Esophagus squamous epithelium (tissue), 5 donors: ENCODE measurements at regions not wholly inside any gene's neighbourhood (a gene's known extent, or its start where the extent isn't known, plus 50 kb on each side); places are given as distances from the start of the nearest gene placed in this dataset.

Source experiments
- DNase-seq: peaks from one replicate; lab custom pipeline; 2025; lab: John Stamatoyannopoulos, UW
- H3K27ac ChIP-seq, 4 donors: fragments of 200-600 bp; sonication (generic); one replicate each; pipeline ENCODE4 v1.5.1; 2016 to 2019; ENCODE audit warnings: mild to moderate bottlenecking in 1 of 4
- H3K27me3 ChIP-seq, 4 donors: fragments of 200-600 bp; sonication (generic); 1 replicate in 3 of 4; 2 replicates in 1 of 4; pipeline versions ENCODE4 v1.5.1 to v1.6.0; 2017 to 2021; ENCODE audit warnings: antibody characterized with exemption in 1 of 4
- H3K36me3 ChIP-seq, 3 donors: fragments of 200-600 bp; sonication (generic); one replicate each; pipeline ENCODE4 v1.5.1; 2016 to 2019
- H3K4me1 ChIP-seq, 3 donors: fragments of 200-600 bp; sonication (generic); one replicate each; pipeline ENCODE4 v1.5.1; 2017 to 2019
- H3K4me3 ChIP-seq, 4 donors: fragments of 200-600 bp; sonication (generic); 1 replicate in 3 of 4; 2 replicates in 1 of 4; pipeline ENCODE4 v1.5.1; 2016 to 2019; ENCODE audit warnings: mild to moderate bottlenecking in 2 of 4, moderate library complexity in 1 of 4
- H3K9me3 ChIP-seq, 3 donors: fragments of 200-600 bp; sonication (generic); one replicate each; pipeline ENCODE4 v1.5.1; 2016 to 2019
- CTCF ChIP-seq, 6 experiments: fragments of 450-650 bp in 4 of 6; fragments of 200-600 bp in 2 of 6; sonication (generic) in 2 of 6; IDR thresholded peaks; one replicate each; pipeline ENCODE4 v1.5.1; 2016 to 2019; ENCODE audit warnings: antibody characterized with exemption in 6 of 6, mild to moderate bottlenecking in 4 of 6, moderate library complexity in 4 of 6
- POLR2A ChIP-seq, 4 donors: fragments of 450-650 bp; IDR thresholded peaks; one replicate each; pipeline ENCODE4 v1.6.1; 2017; ENCODE audit warnings: antibody characterized with exemption in 4 of 4, mild to moderate bottlenecking in 4 of 4, moderate library complexity in 3 of 4
- WGBS, 2 donors: methylation state at CpG; one replicate each; pipeline ENCODE4 v1.1.5; 2018; 5-methylcytosine and 5-hydroxymethylcytosine counted together
- intact Hi-C: fragments of 100-400 bp; cut with DNase I; formaldehyde crosslinking; loops from one replicate; pipeline ENCODE4 v1.15.0; 2022
- donor health status: DM: yes; HTN: yes; CAD: no.

DNA sequence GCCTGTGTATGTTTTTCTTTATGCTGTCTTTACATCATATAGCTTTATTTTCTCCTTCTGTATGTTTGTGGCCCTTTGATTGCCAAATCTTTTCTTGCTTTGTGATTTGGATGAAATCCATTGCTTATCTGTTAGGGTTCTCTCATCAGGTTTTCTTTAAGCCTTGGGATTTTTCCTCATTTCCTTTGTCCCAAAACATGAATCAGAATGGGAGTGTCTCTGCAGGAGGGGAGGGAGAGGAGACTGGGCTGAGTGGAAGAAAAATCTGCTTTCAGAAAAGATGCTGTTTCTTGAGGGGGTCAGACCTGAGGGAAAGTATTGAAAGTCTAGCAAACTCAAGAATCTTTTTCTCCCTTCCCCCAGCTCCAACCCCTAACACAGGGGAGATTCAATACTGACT is 758.0 kb upstream of the MMS22L start:
- Histone ChIP-seq H3K36me3 (no peaks in the 10 kb centered on the region), H3K27ac (no peak overlapping the region), H3K4me3 (no peak overlapping the region), H3K9me3 (no peaks in the 10 kb centered on the region), H3K27me3 (peaks cover 0 to 17% (median 0%) of the 10 kb centered on the region in 4 donors), H3K4me1 (no peaks in the 10 kb centered on the region)
- DNase-seq = no peak
- intact Hi-C loops = no loop called here
- no peak for TF ChIP-seq CTCF (IDR thresholded peaks at IDR 0.05)
- TF ChIP-seq POLR2A (IDR thresholded peaks at IDR 0.05) = no peak

GRCh38 chr6:98041921-98042320 is 758.9 kb upstream of the MMS22L start:
- WGBS, 2 donors = 37 to 44% methylated on average over 5 of the region's 5 CpGs
- intact Hi-C loops = no loop called here
- Histone ChIP-seq H3K4me1 (no peaks in the 10 kb centered on the region), H3K27me3 (peaks cover 0 to 17% (median 0%) of the 10 kb centered on the region in 4 donors), H3K4me3 (no peak overlapping the region), H3K9me3 (no peaks in the 10 kb centered on the region), H3K27ac (no peak overlapping the region), H3K36me3 (no peaks in the 10 kb centered on the region)
- no peak for TF ChIP-seq POLR2A (IDR thresholded peaks at IDR 0.05)
- TF ChIP-seq CTCF (IDR thresholded peaks at IDR 0.05) = no peak
- DNase-seq = no peak

DNA sequence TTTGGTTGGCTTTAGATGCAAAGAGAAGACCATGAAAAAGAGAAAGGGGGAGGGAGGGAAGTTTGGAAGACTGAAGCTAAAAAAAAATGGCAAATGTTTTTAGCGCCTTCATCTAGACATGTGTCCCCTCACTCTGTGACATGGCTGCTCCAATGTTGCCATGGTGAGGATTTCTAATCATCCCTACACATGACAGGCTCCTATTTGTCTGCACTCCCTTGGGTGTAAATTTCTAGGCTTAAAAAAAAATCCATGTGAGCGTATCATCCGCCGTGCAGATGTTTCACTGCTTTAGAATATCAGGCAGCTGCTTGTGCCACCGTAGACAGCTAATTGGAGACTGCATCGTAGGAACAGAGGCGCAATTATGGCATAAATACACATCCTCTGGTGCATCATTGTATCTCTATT is 761.1 kb upstream of the MMS22L start:
- no peaks in the 10 kb centered on the region for H3K9me3 ChIP-seq
- H3K36me3 ChIP-seq = no peaks in the 10 kb centered on the region
- H3K27ac ChIP-seq = no peak overlapping the region
- intact Hi-C loops = no loop called here
- no peaks in the 10 kb centered on the region for H3K4me1 ChIP-seq
- WGBS, 2 donors = 82 to 86% methylated on average over 7 of the region's 7 CpGs
- no peak for DNase-seq
- H3K27me3 ChIP-seq = peaks cover 0 to 17% (median 0%) of the 10 kb centered on the region in 4 donors
- no peak overlapping the region for H3K4me3 ChIP-seq
- TF ChIP-seq CTCF (IDR thresholded peaks at IDR 0.05) = no peak
- no peak for TF ChIP-seq POLR2A (IDR thresholded peaks at IDR 0.05)

- H3K9me3 ChIP-seq = no peaks in the 10 kb centered on the region
- no peak for TF ChIP-seq CTCF (IDR thresholded peaks at IDR 0.05)
- TF ChIP-seq POLR2A (IDR thresholded peaks at IDR 0.05) = no peak
- no peak overlapping the region for H3K4me3 ChIP-seq
- H3K27me3 ChIP-seq = peaks cover 0 to 15% (median 0%) of the 10 kb centered on the region in 4 donors
- no peak for DNase-seq
- H3K36me3 ChIP-seq = no peaks in the 10 kb centered on the region
- intact Hi-C loops = no loop called here
- no peaks in the 10 kb centered on the region for H3K4me1 ChIP-seq
- H3K27ac ChIP-seq = no peak overlapping the region
- whole genome bisulfite sequencing, 2 donors = 43 to 50% methylated on average over 7 of the region's 7 CpGs
These were observed 761.9 kb upstream of the MMS22L start for GRCh38 chr6:98044791-98045470.

DNA sequence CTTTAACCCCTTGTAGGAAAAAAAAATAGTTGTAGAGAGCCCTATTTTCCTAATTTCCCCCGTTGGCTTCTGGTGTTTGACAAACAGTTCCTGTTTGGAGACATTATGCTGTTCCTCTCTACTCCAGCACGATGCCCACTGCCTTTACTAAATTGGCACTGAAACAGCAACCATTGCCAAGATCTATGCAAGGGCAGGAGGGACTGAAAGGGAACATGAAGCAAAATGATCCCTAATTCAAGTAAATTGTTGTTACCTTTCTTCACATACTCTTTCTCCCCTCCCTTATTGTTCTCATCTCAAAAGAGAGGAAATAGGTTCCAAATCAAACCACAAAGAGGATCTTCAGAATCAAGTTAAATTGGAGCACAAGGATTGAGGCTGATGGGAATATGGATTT is 764.1 kb upstream of the MMS22L start:
- H3K4me3 ChIP-seq = no peak overlapping the region
- no peaks in the 10 kb centered on the region for H3K9me3 ChIP-seq
- 27 to 36% methylated on average over 2 of the region's 2 CpGs for WGBS, 2 donors
- DNase-seq = no peak
- no peaks in the 10 kb centered on the region for H3K36me3 ChIP-seq
- intact Hi-C loops = no loop called here
- H3K4me1 ChIP-seq = no peaks in the 10 kb centered on the region
- no peak overlapping the region for H3K27ac ChIP-seq
- peaks cover 0 to 13% (median 0%) of the 10 kb centered on the region in 4 donors for H3K27me3 ChIP-seq
- TF ChIP-seq CTCF (IDR thresholded peaks at IDR 0.05) (no peak), POLR2A (IDR thresholded peaks at IDR 0.05) (no peak)
